Lower leg skin (tissue), 4 donors: ENCODE measurements at regions not wholly inside any gene's neighbourhood (a gene's known extent, or its start where the extent isn't known, plus 50 kb on each side); places are given as distances from the start of the nearest gene placed in this dataset.

Source experiments
- DNase-seq, 2 donors: peaks; one replicate each; pipeline ENCODE4 v3.0.0-alpha.2; 2019; ENCODE audit warnings: low spot score in 2 of 2
- H3K4me3 ChIP-seq: fragments of 200-600 bp; sonication (generic); 2 replicates; pipeline ENCODE4 v1.5.1; 2017; ENCODE audit warnings: mild to moderate bottlenecking, low read depth; ENCODE audit not compliant: poor library complexity, severe bottlenecking
- CTCF ChIP-seq, 3 donors: fragments of 450-650 bp; IDR thresholded peaks; one replicate each; pipeline ENCODE4 v1.5.1; 2016; ENCODE audit warnings: antibody characterized with exemption in 3 of 3, mild to moderate bottlenecking in 3 of 3, moderate library complexity in 2 of 3
- POLR2A ChIP-seq, 2 donors: fragments of 450-650 bp; IDR thresholded peaks; one replicate each; pipeline ENCODE4 v1.6.1; 2016 to 2017; ENCODE audit warnings: antibody characterized with exemption in 2 of 2, mild to moderate bottlenecking in 1 of 2, moderate library complexity in 1 of 2
- WGBS, 2 donors: methylation state at CpG; one replicate each; pipeline ENCODE4 v1.1.5; 2018; 5-methylcytosine and 5-hydroxymethylcytosine counted together
- intact Hi-C: fragments of 100-400 bp; cut with DNase I; formaldehyde crosslinking; loops from one replicate; pipeline ENCODE4 v1.15.0; 2023; ENCODE audit warnings: low total_unique reads

GRCh38 chr14:94717808-94718207 lies 52.1 kb downstream of the GSC start:
- WGBS, 2 donors = 80 to 81% methylated on average over 5 of the region's 5 CpGs

GRCh38 chr14:94716976-94717375 lies 52.9 kb downstream of the GSC start:
- no peak for TF ChIP-seq POLR2A (IDR thresholded peaks at IDR 0.05)
- 90 to 95% methylated on average over 2 of the region's 2 CpGs for WGBS, 2 donors
- intact Hi-C loops = no loop called here
- no peak overlapping the region for H3K4me3 ChIP-seq
- no peak for DNase-seq

More at GRCh38 chr14:94717808-94718207, 52.1 kb downstream of the GSC start:
- no peak for DNase-seq
- intact Hi-C loops = no loop called here
- TF ChIP-seq POLR2A (IDR thresholded peaks at IDR 0.05) (no peak), CTCF (IDR thresholded peaks at IDR 0.05) (no peak)
- no peak overlapping the region for H3K4me3 ChIP-seq

DNA sequence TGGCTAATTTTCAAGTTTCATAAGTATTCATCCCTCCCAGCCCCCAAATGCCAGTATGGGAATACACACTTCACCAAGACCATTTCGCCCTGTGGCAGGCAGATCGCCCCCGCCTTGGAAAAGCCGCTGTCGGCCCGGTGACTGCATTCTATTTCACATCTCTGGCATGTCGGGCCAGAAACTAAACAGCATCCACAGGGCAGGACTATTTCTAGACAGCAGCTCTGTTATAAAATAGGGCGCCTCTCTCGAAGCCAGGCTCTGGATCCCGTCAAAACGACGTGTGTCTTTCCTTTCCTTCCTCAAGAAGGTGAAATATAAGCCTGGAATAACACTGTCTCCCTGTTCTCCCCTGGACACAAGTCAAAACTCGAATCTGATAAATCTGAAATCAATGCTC lies 56.8 kb downstream of the GSC start:
- intact Hi-C loops = no loop called here
- DNase-seq = no peak
- H3K4me3 ChIP-seq = no peak overlapping the region
- no peak for TF ChIP-seq POLR2A (IDR thresholded peaks at IDR 0.05)
- TF ChIP-seq CTCF (IDR thresholded peaks at IDR 0.05) = no peak
- WGBS, 2 donors = 69 to 74% methylated on average over 13 of the region's 13 CpGs

GRCh38 chr14:94710731-94711130 lies 59.2 kb downstream of the GSC start:
- intact Hi-C loops = no loop called here
- DNase-seq = no peak
- H3K4me3 ChIP-seq = no peak overlapping the region
- WGBS, 2 donors = 79 to 84% methylated on average over 7 to 10 of the region's 10 CpGs
- TF ChIP-seq POLR2A (IDR thresholded peaks at IDR 0.05) = no peak
- no peak for TF ChIP-seq CTCF (IDR thresholded peaks at IDR 0.05)

DNA sequence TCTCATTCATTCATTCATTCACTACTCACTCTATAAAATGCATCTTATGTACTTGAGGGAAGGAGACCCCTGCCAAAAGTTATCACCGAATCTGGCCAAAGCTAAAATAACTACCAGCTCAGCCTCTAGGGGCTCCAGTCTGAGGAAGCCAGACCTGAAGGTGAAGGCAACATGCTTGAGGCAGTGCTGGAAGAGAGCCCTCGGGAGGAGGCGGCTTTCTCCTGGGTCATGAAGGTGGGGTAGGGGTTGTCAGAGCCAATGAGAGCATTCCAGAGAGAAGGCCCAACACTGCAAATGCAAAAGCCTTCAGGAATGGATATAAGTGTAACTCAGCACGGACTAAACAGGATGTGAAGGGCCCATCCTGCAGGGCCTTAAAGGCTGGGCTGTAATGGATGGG lies 62.4 kb downstream of the GSC start:
- intact Hi-C loops = no loop called here
- 53 to 72% methylated on average over 4 of the region's 4 CpGs for WGBS, 2 donors
- DNase-seq = no peak
- TF ChIP-seq CTCF (IDR thresholded peaks at IDR 0.05) = no peak
- TF ChIP-seq POLR2A (IDR thresholded peaks at IDR 0.05) = no peak
- no peak overlapping the region for H3K4me3 ChIP-seq

GRCh38 chr14:94706133-94706532 lies 63.8 kb downstream of the GSC start:
- 56 to 72% methylated on average over 6 of the region's 6 CpGs for WGBS, 2 donors
- intact Hi-C loops = no loop called here
- TF ChIP-seq CTCF (IDR thresholded peaks at IDR 0.05) = no peak
- TF ChIP-seq POLR2A (IDR thresholded peaks at IDR 0.05) = no peak
- H3K4me3 ChIP-seq = no peak overlapping the region
- DNase-seq = no peak
